Activated CD4-positive, alpha-beta T cell treated with anti-CD3 and anti-CD28 coated beads, Interleukin-2, amount 50 U/mL, for 24 hours (primary cell): ENCODE measurements at regions not wholly inside any gene's neighbourhood (a gene's known extent, or its start where the extent isn't known, plus 50 kb on each side); places are given as distances from the start of the nearest gene placed in this dataset.
"Not testable (repeated sequence)": the region's sequence is repeated elsewhere in the genome, so short reads cannot be mapped to it uniquely, and the experiment has no call there.

ENCODE experiments used
- DNase-seq, 2 donors: peaks; one replicate each; pipeline ENCODE4 v3.0.0-alpha.2; 2020; ENCODE audit warnings: low read depth in 1 of 2, low spot score in 1 of 2

GRCh38 chr5:118397236-118397635 is 591.1 kb downstream of the DTWD2 start:
- DNase-seq = no peak

- no peak for DNase-seq
These were observed 595.9 kb downstream of the DTWD2 start for GRCh38 chr5:118392491-118392890.

- not testable (repeated sequence) for DNase-seq
These were observed 605.4 kb downstream of the DTWD2 start for GRCh38 chr5:118382931-118383330.

- no peak for DNase-seq
These were observed 608.9 kb downstream of the DTWD2 start for GRCh38 chr5:118379470-118379869.

GRCh38 chr5:118378959-118379358 is 609.4 kb downstream of the DTWD2 start:
- DNase-seq = no peak

- no peak for DNase-seq
These were observed 610.9 kb downstream of the DTWD2 start for GRCh38 chr5:118377420-118377819.

- no peak for DNase-seq
These were observed 616.1 kb downstream of the DTWD2 start for GRCh38 chr5:118371973-118372831.

- no peak for DNase-seq
These were observed 621.9 kb downstream of the DTWD2 start for GRCh38 chr5:118366429-118366828.

GRCh38 chr5:118365718-118366117 is 622.6 kb downstream of the DTWD2 start:
- no peak for DNase-seq

- no peak for DNase-seq
These were observed 633.5 kb downstream of the DTWD2 start for GRCh38 chr5:118354797-118355196.

- no peak for DNase-seq
These were observed 634.4 kb downstream of the DTWD2 start for GRCh38 chr5:118353970-118354369.

GRCh38 chr5:118336468-118336867 is 651.9 kb downstream of the DTWD2 start:
- no peak for DNase-seq

GRCh38 chr5:118327389-118327788 is 661.0 kb downstream of the DTWD2 start:
- no peak for DNase-seq

GRCh38 chr5:118326481-118327045 is 661.8 kb downstream of the DTWD2 start:
- no peak for DNase-seq

- DNase-seq = no peak
These were observed 662.4 kb downstream of the DTWD2 start for GRCh38 chr5:118325931-118326330.

- not testable (repeated sequence) for DNase-seq
These were observed 664.6 kb downstream of the DTWD2 start for GRCh38 chr5:118323723-118324122.

GRCh38 chr5:118321081-118321480 is 667.3 kb downstream of the DTWD2 start:
- no peak for DNase-seq

GRCh38 chr5:118320121-118320520 is 668.2 kb downstream of the DTWD2 start:
- DNase-seq = no peak

- DNase-seq = no peak
These were observed 673.4 kb downstream of the DTWD2 start for GRCh38 chr5:118314931-118315330.

GRCh38 chr5:118311103-118311819 is 677.1 kb downstream of the DTWD2 start:
- DNase-seq = no peak

- DNase-seq = no peak
These were observed 677.9 kb downstream of the DTWD2 start for GRCh38 chr5:118310401-118310800.

- DNase-seq = no peak
These were observed 685.1 kb downstream of the DTWD2 start for GRCh38 chr5:118303296-118303695.
